Right kidney (tissue), 1 donor: ENCODE measurements at regions not wholly inside any gene's neighbourhood (a gene's known extent, or its start where the extent isn't known, plus 50 kb on each side); places are given as distances from the start of the nearest gene placed in this dataset.

Experiments
- DNase-seq: peaks from one replicate; pipeline ENCODE4 v3.0.0-alpha.2; 2016

- DNase-seq: no peak
Measured at GRCh38 chr2:59044736-59045135, 803.6 kb upstream of the FANCL start.

- DNase-seq: no peak
Measured at GRCh38 chr2:59041139-59041538, 800.0 kb upstream of the FANCL start.

GRCh38 chr2:59034837-59035236 lies 793.7 kb upstream of the FANCL start:
- DNase-seq: no peak

GRCh38 chr2:59034106-59034505 lies 793.0 kb upstream of the FANCL start:
- no peak for DNase-seq

GRCh38 chr2:59033661-59034060 lies 792.5 kb upstream of the FANCL start:
- DNase-seq: no peak

GRCh38 chr2:59032499-59032898 lies 791.4 kb upstream of the FANCL start:
- no peak for DNase-seq

- DNase-seq: no peak
Measured at GRCh38 chr2:59029058-59029457, 787.9 kb upstream of the FANCL start.

- DNase-seq: no peak
Measured at GRCh38 chr2:59027320-59027719, 786.2 kb upstream of the FANCL start.

- no peak for DNase-seq
Measured at GRCh38 chr2:59025157-59025757, 784.1 kb upstream of the FANCL start.

GRCh38 chr2:59021786-59022185 lies 780.7 kb upstream of the FANCL start:
- DNase-seq: no peak

- DNase-seq: no peak
Measured at GRCh38 chr2:59019566-59020159, 778.5 kb upstream of the FANCL start.

- DNase-seq: no peak
Measured at GRCh38 chr2:59018737-59019136, 777.6 kb upstream of the FANCL start.

- DNase-seq: no peak
Measured at GRCh38 chr2:59015027-59015426, 773.9 kb upstream of the FANCL start.

GRCh38 chr2:59012971-59013370 lies 771.8 kb upstream of the FANCL start:
- DNase-seq: no peak

- no peak for DNase-seq
Measured at GRCh38 chr2:59012234-59012633, 771.1 kb upstream of the FANCL start.

GRCh38 chr2:59008950-59009349 lies 767.8 kb upstream of the FANCL start:
- no peak for DNase-seq

- DNase-seq: no peak
Measured at GRCh38 chr2:59005836-59006615, 764.9 kb upstream of the FANCL start.

- no peak for DNase-seq
Measured at GRCh38 chr2:59004621-59005020, 763.5 kb upstream of the FANCL start.

- no peak for DNase-seq
Measured at GRCh38 chr2:59000796-59001195, 759.7 kb upstream of the FANCL start.

GRCh38 chr2:58992062-58992706 lies 751.1 kb upstream of the FANCL start:
- DNase-seq: no peak

GRCh38 chr2:58991357-58991756 lies 750.2 kb upstream of the FANCL start:
- DNase-seq: no peak

- DNase-seq: no peak
Measured at GRCh38 chr2:58985541-58985940, 744.4 kb upstream of the FANCL start.

GRCh38 chr2:58984731-58985130 lies 743.6 kb upstream of the FANCL start:
- no peak for DNase-seq
